GM18517 (cell line): ENCODE measurements at regions not wholly inside any gene's neighbourhood (a gene's known extent, or its start where the extent isn't known, plus 50 kb on each side); places are given as distances from the start of the nearest gene placed in this dataset.
"Not testable (repeated sequence)": the region's sequence is repeated elsewhere in the genome, so short reads cannot be mapped to it uniquely, and the experiment has no call there.

Experiments used
- ATAC-seq: cut with Tn5 transposase; IDR thresholded peaks from one replicate; pipeline ENCODE4 v1.9.1; 2021; ENCODE audit warnings: mild to moderate bottlenecking, moderate library complexity; ENCODE audit not compliant: unreplicated experiment

- no peak for ATAC-seq
Measured at GRCh38 chr3:153369561-153370374, 207.7 kb downstream of the RAP2B start.

- ATAC-seq = no peak
Measured at GRCh38 chr3:153370680-153371079, 208.7 kb downstream of the RAP2B start.

- no peak for ATAC-seq
Measured at GRCh38 chr3:153372326-153372725, 210.3 kb downstream of the RAP2B start.

GRCh38 chr3:153373606-153374005 lies 211.6 kb downstream of the RAP2B start:
- ATAC-seq = no peak

GRCh38 chr3:153378366-153378765 lies 216.3 kb downstream of the RAP2B start:
- not testable (repeated sequence) for ATAC-seq

GRCh38 chr3:153379516-153379915 lies 217.5 kb downstream of the RAP2B start:
- no peak for ATAC-seq

- no peak for ATAC-seq
Measured at GRCh38 chr3:153385343-153385742, 223.3 kb downstream of the RAP2B start.

GRCh38 chr3:153392363-153392762 lies 230.3 kb downstream of the RAP2B start:
- no peak for ATAC-seq

GRCh38 chr3:153394017-153394416 lies 232.0 kb downstream of the RAP2B start:
- no peak for ATAC-seq

- no peak for ATAC-seq
Measured at GRCh38 chr3:153396581-153396980, 234.6 kb downstream of the RAP2B start.

- no peak for ATAC-seq
Measured at GRCh38 chr3:153397794-153398193, 235.8 kb downstream of the RAP2B start.

- peak; percentile 80 for ATAC-seq
Measured at GRCh38 chr3:153399636-153400035, 237.6 kb downstream of the RAP2B start.

GRCh38 chr3:153400641-153401040 lies 238.6 kb downstream of the RAP2B start:
- no peak for ATAC-seq

GRCh38 chr3:153404157-153404556 lies 242.1 kb downstream of the RAP2B start:
- ATAC-seq = no peak

GRCh38 chr3:153405320-153405719 lies 243.3 kb downstream of the RAP2B start:
- ATAC-seq = not testable (repeated sequence)

- no peak for ATAC-seq
Measured at GRCh38 chr3:153410517-153410916, 248.5 kb downstream of the RAP2B start.

- no peak for ATAC-seq
Measured at GRCh38 chr3:153414982-153415381, 253.0 kb downstream of the RAP2B start.

GRCh38 chr3:153422314-153422713 lies 260.3 kb downstream of the RAP2B start:
- no peak for ATAC-seq

GRCh38 chr3:153423820-153424219 lies 261.8 kb downstream of the RAP2B start:
- ATAC-seq = not testable (repeated sequence)

GRCh38 chr3:153426344-153426743 lies 264.3 kb downstream of the RAP2B start:
- ATAC-seq = no peak

GRCh38 chr3:153426803-153427202 lies 264.8 kb downstream of the RAP2B start:
- no peak for ATAC-seq

GRCh38 chr3:153429821-153430220 lies 267.8 kb downstream of the RAP2B start:
- no peak for ATAC-seq

GRCh38 chr3:153431076-153431475 lies 269.1 kb downstream of the RAP2B start:
- ATAC-seq = no peak
